GM13977 (cell line): ENCODE measurements at regions not wholly inside any gene's neighbourhood (a gene's known extent, or its start where the extent isn't known, plus 50 kb on each side); places are given as distances from the start of the nearest gene placed in this dataset.

Source experiments
- DNase-seq: peaks from one replicate; pipeline ENCODE4 v3.0.0; 2012; ENCODE audit warnings: low spot score
- CTCF ChIP-seq: IDR thresholded peaks from 2 replicates; pipeline ENCODE4 v1.5.1; 2012; ENCODE audit warnings: mild to moderate bottlenecking, control low read depth; ENCODE audit not compliant: insufficient read depth; ENCODE audit errors: extremely low read depth, missing control alignments
- in situ Hi-C: fragments of 300-500 bp; cut with MboI; formaldehyde crosslinking; loops from one replicate; pipeline ENCODE4 v1.12.0; 2022; ENCODE audit warnings: low sequenced_read_pairs, low pct_unique_long_range_greater_than_20kb, mixed read lengths, inconsistent platforms; ENCODE audit not compliant: unreplicated experiment

GRCh38 chr11:70826541-70827335 is 425.6 kb downstream of the SHANK2 start:
- in situ Hi-C loops = no loop called here
- DNase-seq = no peak
- no peak for TF ChIP-seq CTCF

GRCh38 chr11:70828593-70829082 is 423.7 kb downstream of the SHANK2 start:
- no peak for DNase-seq
- in situ Hi-C loops = no loop called here
- no peak for TF ChIP-seq CTCF

- TF ChIP-seq CTCF = no peak
- in situ Hi-C loops = no loop called here
- no peak for DNase-seq
Measured at GRCh38 chr11:70829134-70829885, 423.1 kb downstream of the SHANK2 start.

GRCh38 chr11:70829886-70830272 is 422.5 kb downstream of the SHANK2 start:
- in situ Hi-C loops = no loop called here
- DNase-seq = no peak
- no peak for TF ChIP-seq CTCF

- TF ChIP-seq CTCF = no peak
- in situ Hi-C loops = no loop called here
- DNase-seq = no peak
Measured at GRCh38 chr11:70833011-70833410, 419.4 kb downstream of the SHANK2 start.

- in situ Hi-C loops = no loop called here
- DNase-seq = no peak
- TF ChIP-seq CTCF = no peak
Measured at GRCh38 chr11:70833554-70833953, 418.8 kb downstream of the SHANK2 start.
